ENCODE measurements at regions not wholly inside any gene's neighbourhood (a gene's known extent, or its start where the extent isn't known, plus 50 kb on each side); places are given as distances from the start of the nearest gene placed in this dataset.

GRCh38 chr3:178405531-178405930, 130.7 kb upstream of the KCNMB2 start:
- no peaks in the 10 kb centered on the region for H3K9me3 ChIP-seq (ENCODE audit: insufficient read depth, low read depth, low read length)
- no peaks in the 10 kb centered on the region for H3K36me3 ChIP-seq (ENCODE audit: insufficient read depth, low read depth, low read length)
- H3K27me3 ChIP-seq (ENCODE audit: insufficient read depth, low read length), result no peaks in the 10 kb centered on the region
- H3K4me3 ChIP-seq (ENCODE audit: low read length), result no peak overlapping the region
- H3K9ac ChIP-seq (ENCODE audit: low read depth, low read length), result no peak overlapping the region
- H3K4me1 ChIP-seq (ENCODE audit: insufficient read depth, low read length), result no peaks in the 10 kb centered on the region
- no peak overlapping the region for H3K27ac ChIP-seq (ENCODE audit: low read length)

GRCh38 chr3:178406206-178406605, 130.0 kb upstream of the KCNMB2 start:
- Histone ChIP-seq H3K36me3 (ENCODE audit: insufficient read depth, low read depth, low read length) (no peaks in the 10 kb centered on the region), H3K4me3 (ENCODE audit: low read length) (no peak overlapping the region), H3K4me1 (ENCODE audit: insufficient read depth, low read length) (no peaks in the 10 kb centered on the region), H3K27ac (ENCODE audit: low read length) (no peak overlapping the region), H3K27me3 (ENCODE audit: insufficient read depth, low read length) (no peaks in the 10 kb centered on the region), H3K9ac (ENCODE audit: low read depth, low read length) (no peak overlapping the region), H3K9me3 (ENCODE audit: insufficient read depth, low read depth, low read length) (no peaks in the 10 kb centered on the region)

- Histone ChIP-seq H3K36me3 (ENCODE audit: insufficient read depth, low read depth, low read length) (no peaks in the 10 kb centered on the region), H3K27ac (ENCODE audit: low read length) (no peak overlapping the region), H3K9me3 (ENCODE audit: insufficient read depth, low read depth, low read length) (no peaks in the 10 kb centered on the region), H3K9ac (ENCODE audit: low read depth, low read length) (no peak overlapping the region), H3K27me3 (ENCODE audit: insufficient read depth, low read length) (no peaks in the 10 kb centered on the region), H3K4me1 (ENCODE audit: insufficient read depth, low read length) (no peaks in the 10 kb centered on the region; the same call in 1 of the 2 replicates), H3K4me3 (ENCODE audit: low read length) (no peak overlapping the region)
Observed at GRCh38 chr3:178415384-178415783, 120.9 kb upstream of the KCNMB2 start.

- Histone ChIP-seq H3K27me3 (ENCODE audit: insufficient read depth, low read length) (no peaks in the 10 kb centered on the region), H3K9ac (ENCODE audit: low read depth, low read length) (no peak overlapping the region), H3K9me3 (ENCODE audit: insufficient read depth, low read depth, low read length) (no peaks in the 10 kb centered on the region), H3K4me1 (ENCODE audit: insufficient read depth, low read length) (no peaks in the 10 kb centered on the region; the same call in 1 of the 2 replicates), H3K36me3 (ENCODE audit: insufficient read depth, low read depth, low read length) (no peaks in the 10 kb centered on the region), H3K4me3 (ENCODE audit: low read length) (no peak overlapping the region), H3K27ac (ENCODE audit: low read length) (no peak overlapping the region)
Observed at GRCh38 chr3:178417736-178418135, 118.5 kb upstream of the KCNMB2 start.

- Histone ChIP-seq H3K27me3 (ENCODE audit: insufficient read depth, low read length) (no peaks in the 10 kb centered on the region), H3K4me1 (ENCODE audit: insufficient read depth, low read length) (no peaks in the 10 kb centered on the region; the same call in 1 of the 2 replicates), H3K27ac (ENCODE audit: low read length) (no peak overlapping the region), H3K9ac (ENCODE audit: low read depth, low read length) (no peak overlapping the region), H3K36me3 (ENCODE audit: insufficient read depth, low read depth, low read length) (no peaks in the 10 kb centered on the region), H3K4me3 (ENCODE audit: low read length) (no peak overlapping the region), H3K9me3 (ENCODE audit: insufficient read depth, low read depth, low read length) (no peaks in the 10 kb centered on the region)
Observed at GRCh38 chr3:178419071-178419470, 117.2 kb upstream of the KCNMB2 start.

- Histone ChIP-seq H3K36me3 (ENCODE audit: insufficient read depth, low read depth, low read length) (no peaks in the 10 kb centered on the region), H3K4me1 (ENCODE audit: insufficient read depth, low read length) (no peaks in the 10 kb centered on the region; the same call in 1 of the 2 replicates), H3K27ac (ENCODE audit: low read length) (no peak overlapping the region), H3K4me3 (ENCODE audit: low read length) (no peak overlapping the region), H3K9me3 (ENCODE audit: insufficient read depth, low read depth, low read length) (no peaks in the 10 kb centered on the region), H3K27me3 (ENCODE audit: insufficient read depth, low read length) (no peaks in the 10 kb centered on the region), H3K9ac (ENCODE audit: low read depth, low read length) (no peak overlapping the region)
Observed at GRCh38 chr3:178420033-178420432, 116.2 kb upstream of the KCNMB2 start.

GRCh38 chr3:178421069-178421468, 115.2 kb upstream of the KCNMB2 start:
- Histone ChIP-seq H3K9me3 (ENCODE audit: insufficient read depth, low read depth, low read length) (no peaks in the 10 kb centered on the region), H3K27ac (ENCODE audit: low read length) (no peak overlapping the region), H3K9ac (ENCODE audit: low read depth, low read length) (no peak overlapping the region), H3K27me3 (ENCODE audit: insufficient read depth, low read length) (no peaks in the 10 kb centered on the region), H3K4me1 (ENCODE audit: insufficient read depth, low read length) (no peaks in the 10 kb centered on the region; the same call in 1 of the 2 replicates), H3K4me3 (ENCODE audit: low read length) (no peak overlapping the region), H3K36me3 (ENCODE audit: insufficient read depth, low read depth, low read length) (no peaks in the 10 kb centered on the region)

- H3K9ac ChIP-seq (ENCODE audit: low read depth, low read length), result no peak overlapping the region
- H3K36me3 ChIP-seq (ENCODE audit: insufficient read depth, low read depth, low read length), result no peaks in the 10 kb centered on the region
- H3K4me1 ChIP-seq (ENCODE audit: insufficient read depth, low read length), result no peaks in the 10 kb centered on the region; the same call in 1 of the 2 replicates
- no peaks in the 10 kb centered on the region for H3K9me3 ChIP-seq (ENCODE audit: insufficient read depth, low read depth, low read length)
- H3K4me3 ChIP-seq (ENCODE audit: low read length), result no peak overlapping the region
- H3K27me3 ChIP-seq (ENCODE audit: insufficient read depth, low read length), result no peaks in the 10 kb centered on the region
- no peak overlapping the region for H3K27ac ChIP-seq (ENCODE audit: low read length)
Observed at GRCh38 chr3:178422406-178422805, 113.8 kb upstream of the KCNMB2 start.

- Histone ChIP-seq H3K4me1 (ENCODE audit: insufficient read depth, low read length) (no peaks in the 10 kb centered on the region), H3K27me3 (ENCODE audit: insufficient read depth, low read length) (no peaks in the 10 kb centered on the region), H3K4me3 (ENCODE audit: low read length) (no peak overlapping the region), H3K9me3 (ENCODE audit: insufficient read depth, low read depth, low read length) (no peaks in the 10 kb centered on the region), H3K9ac (ENCODE audit: low read depth, low read length) (no peak overlapping the region), H3K36me3 (ENCODE audit: insufficient read depth, low read depth, low read length) (no peaks in the 10 kb centered on the region), H3K27ac (ENCODE audit: low read length) (no peak overlapping the region)
Observed at GRCh38 chr3:178428037-178428436, 108.2 kb upstream of the KCNMB2 start.

- H3K4me1 ChIP-seq (ENCODE audit: insufficient read depth, low read length), result no peaks in the 10 kb centered on the region; the same call in 1 of the 2 replicates
- H3K27ac ChIP-seq (ENCODE audit: low read length), result no peak overlapping the region
Observed at GRCh38 chr3:178434206-178434805, 101.9 kb upstream of the KCNMB2 start.

GRCh38 chr3:178435575-178435974, 100.7 kb upstream of the KCNMB2 start:
- H3K9me3 ChIP-seq (ENCODE audit: insufficient read depth, low read depth, low read length), result no peaks in the 10 kb centered on the region
- no peaks in the 10 kb centered on the region for H3K36me3 ChIP-seq (ENCODE audit: insufficient read depth, low read depth, low read length)
- H3K4me1 ChIP-seq (ENCODE audit: insufficient read depth, low read length), result peaks cover 6% of the 10 kb centered on the region
- no peak overlapping the region for H3K9ac ChIP-seq (ENCODE audit: low read depth, low read length)
- no peaks in the 10 kb centered on the region for H3K27me3 ChIP-seq (ENCODE audit: insufficient read depth, low read length)
- no peak overlapping the region for H3K4me3 ChIP-seq (ENCODE audit: low read length)
- H3K27ac ChIP-seq (ENCODE audit: low read length), result no peak overlapping the region

More at GRCh38 chr3:178434206-178434805, 101.9 kb upstream of the KCNMB2 start:
- Histone ChIP-seq H3K4me3 (ENCODE audit: low read length) (no peak overlapping the region), H3K36me3 (ENCODE audit: insufficient read depth, low read depth, low read length) (no peaks in the 10 kb centered on the region), H3K27me3 (ENCODE audit: insufficient read depth, low read length) (no peaks in the 10 kb centered on the region), H3K9ac (ENCODE audit: low read depth, low read length) (no peak overlapping the region), H3K9me3 (ENCODE audit: insufficient read depth, low read depth, low read length) (no peaks in the 10 kb centered on the region)

- H3K27me3 ChIP-seq (ENCODE audit: insufficient read depth, low read length), result no peaks in the 10 kb centered on the region
- no peak overlapping the region for H3K27ac ChIP-seq (ENCODE audit: low read length)
- no peak overlapping the region for H3K9ac ChIP-seq (ENCODE audit: low read depth, low read length)
- no peak overlapping the region for H3K4me3 ChIP-seq (ENCODE audit: low read length)
- no peaks in the 10 kb centered on the region for H3K36me3 ChIP-seq (ENCODE audit: insufficient read depth, low read depth, low read length)
- no peaks in the 10 kb centered on the region for H3K9me3 ChIP-seq (ENCODE audit: insufficient read depth, low read depth, low read length)
- H3K4me1 ChIP-seq (ENCODE audit: insufficient read depth, low read length), result peaks cover 6% of the 10 kb centered on the region
Observed at GRCh38 chr3:178436773-178437172, 99.5 kb upstream of the KCNMB2 start.
